ENCODE measurements at regions not wholly inside any gene's neighbourhood (a gene's known extent, or its start where the extent isn't known, plus 50 kb on each side); places are given as distances from the start of the nearest gene placed in this dataset.

- TF ChIP-seq POLR2A (IDR thresholded peaks at IDR 0.05; ENCODE audit: low read depth) (no peak), POLR2AphosphoS5 (IDR thresholded peaks at IDR 0.05) (no peak)
These were observed 224.8 kb upstream of the KLF14 start for GRCh38 chr7:130958846-130959245.

Measured in esophagus muscularis mucosa (tissue), 2 donors.